ENCODE measurements at regions not wholly inside any gene's neighbourhood (a gene's known extent, or its start where the extent isn't known, plus 50 kb on each side); places are given as distances from the start of the nearest gene placed in this dataset.

DNA sequence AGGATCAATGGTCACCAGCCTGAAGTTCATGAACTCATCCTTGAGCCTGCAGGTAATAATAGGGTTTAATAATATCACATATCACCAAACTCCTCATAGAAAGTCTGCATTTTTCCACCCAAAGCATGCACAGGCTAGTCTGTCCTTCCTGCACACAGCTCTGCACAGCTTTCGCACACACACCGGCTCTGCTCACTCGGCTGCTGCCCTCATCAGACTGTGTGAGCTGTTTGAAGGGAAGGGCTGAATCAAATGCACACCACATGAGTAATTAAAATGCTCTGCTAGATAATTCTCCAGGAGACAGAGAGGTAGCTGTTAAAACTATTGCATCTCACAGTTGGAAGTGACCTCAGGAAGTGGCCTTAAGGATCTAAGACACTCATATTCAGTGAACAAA, 108.4 kb upstream of the YPEL5 start:
- TF ChIP-seq, protein P1, sequence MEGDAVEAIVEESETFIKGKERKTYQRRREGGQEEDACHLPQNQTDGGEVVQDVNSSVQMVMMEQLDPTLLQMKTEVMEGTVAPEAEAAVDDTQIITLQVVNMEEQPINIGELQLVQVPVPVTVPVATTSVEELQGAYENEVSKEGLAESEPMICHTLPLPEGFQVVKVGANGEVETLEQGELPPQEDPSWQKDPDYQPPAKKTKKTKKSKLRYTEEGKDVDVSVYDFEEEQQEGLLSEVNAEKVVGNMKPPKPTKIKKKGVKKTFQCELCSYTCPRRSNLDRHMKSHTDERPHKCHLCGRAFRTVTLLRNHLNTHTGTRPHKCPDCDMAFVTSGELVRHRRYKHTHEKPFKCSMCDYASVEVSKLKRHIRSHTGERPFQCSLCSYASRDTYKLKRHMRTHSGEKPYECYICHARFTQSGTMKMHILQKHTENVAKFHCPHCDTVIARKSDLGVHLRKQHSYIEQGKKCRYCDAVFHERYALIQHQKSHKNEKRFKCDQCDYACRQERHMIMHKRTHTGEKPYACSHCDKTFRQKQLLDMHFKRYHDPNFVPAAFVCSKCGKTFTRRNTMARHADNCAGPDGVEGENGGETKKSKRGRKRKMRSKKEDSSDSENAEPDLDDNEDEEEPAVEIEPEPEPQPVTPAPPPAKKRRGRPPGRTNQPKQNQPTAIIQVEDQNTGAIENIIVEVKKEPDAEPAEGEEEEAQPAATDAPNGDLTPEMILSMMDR (IDR thresholded peaks at IDR 0.05) = no peak
- TF ChIP-seq POLR2AphosphoS5 (IDR thresholded peaks at IDR 0.05) (no peak), POLR2A (IDR thresholded peaks at IDR 0.05) (no peak)
